ENCODE measurements at regions not wholly inside any gene's neighbourhood (a gene's known extent, or its start where the extent isn't known, plus 50 kb on each side); places are given as distances from the start of the nearest gene placed in this dataset.

- Histone ChIP-seq H3K27me3 (ENCODE audit: insufficient read depth, low read length, poor library complexity) (no peaks in the 10 kb centered on the region), H3K4me1 (ENCODE audit: insufficient read depth, low read length) (no peaks in the 10 kb centered on the region), H3K27ac (ENCODE audit: low read length) (no peak overlapping the region), H3K9me3 (ENCODE audit: insufficient read depth, low read length, severe bottlenecking) (no peaks in the 10 kb centered on the region), H3K4me3 (ENCODE audit: low read depth in 1 of 2, low read length in 2 of 2) (no peak overlapping the region), H3K79me2 (ENCODE audit: insufficient read depth, low read length) (no peaks in the 10 kb centered on the region), H2AFZ (ENCODE audit: low read depth, low read length) (no peak overlapping the region), H3K4me2 (ENCODE audit: insufficient read depth, low read length) (no peak overlapping the region), H3K9ac (ENCODE audit: low read depth, low read length) (no peak overlapping the region), H3K36me3 (ENCODE audit: insufficient read depth, low read length) (no peaks in the 10 kb centered on the region), H4K20me1 (ENCODE audit: insufficient read depth, low read length) (no peaks in the 10 kb centered on the region)
- no peak for DNase-seq
- TF ChIP-seq CTCF (IDR thresholded peaks at IDR 0.05; ENCODE audit: borderline replicate concordance, extremely low read depth, low read length, poor library complexity, severe bottlenecking) (peak; percentile 4), EZH2 (IDR thresholded peaks at IDR 0.05; ENCODE audit: borderline replicate concordance, low read depth, low read length, severe bottlenecking) (no peak)
- ATAC-seq (ENCODE audit: insufficient read depth, low read depth): no peak
Observed at GRCh38 chr6:151738960-151739359, 68.5 kb upstream of the ESR1 start.

GRCh38 chr6:151740820-151741219 is 66.7 kb upstream of the ESR1 start:
- TF ChIP-seq CTCF (IDR thresholded peaks at IDR 0.05; ENCODE audit: borderline replicate concordance, extremely low read depth, low read length, poor library complexity, severe bottlenecking) (no peak), EZH2 (IDR thresholded peaks at IDR 0.05; ENCODE audit: borderline replicate concordance, low read depth, low read length, severe bottlenecking) (no peak)
- Histone ChIP-seq H3K4me2 (ENCODE audit: insufficient read depth, low read length) (no peak overlapping the region), H3K27me3 (ENCODE audit: insufficient read depth, low read length, poor library complexity) (no peaks in the 10 kb centered on the region), H3K36me3 (ENCODE audit: insufficient read depth, low read length) (no peaks in the 10 kb centered on the region), H4K20me1 (ENCODE audit: insufficient read depth, low read length) (no peaks in the 10 kb centered on the region), H2AFZ (ENCODE audit: low read depth, low read length) (no peak overlapping the region), H3K27ac (ENCODE audit: low read length) (no peak overlapping the region), H3K79me2 (ENCODE audit: insufficient read depth, low read length) (no peaks in the 10 kb centered on the region), H3K9ac (ENCODE audit: low read depth, low read length) (no peak overlapping the region), H3K4me1 (ENCODE audit: insufficient read depth, low read length) (no peaks in the 10 kb centered on the region), H3K4me3 (ENCODE audit: low read depth in 1 of 2, low read length in 2 of 2) (no peak overlapping the region), H3K9me3 (ENCODE audit: insufficient read depth, low read length, severe bottlenecking) (no peaks in the 10 kb centered on the region)
- ATAC-seq (ENCODE audit: insufficient read depth, low read depth) (no peak), DNase-seq (no peak)

GRCh38 chr6:151747896-151748295 is 59.6 kb upstream of the ESR1 start:
- TF ChIP-seq CTCF (IDR thresholded peaks at IDR 0.05; ENCODE audit: borderline replicate concordance, extremely low read depth, low read length, poor library complexity, severe bottlenecking): no peak
- TF ChIP-seq EZH2 (IDR thresholded peaks at IDR 0.05; ENCODE audit: borderline replicate concordance, low read depth, low read length, severe bottlenecking): no peak
- Histone ChIP-seq H3K9me3 (ENCODE audit: insufficient read depth, low read length, severe bottlenecking) (no peaks in the 10 kb centered on the region), H3K36me3 (ENCODE audit: insufficient read depth, low read length) (no peaks in the 10 kb centered on the region), H3K4me1 (ENCODE audit: insufficient read depth, low read length) (no peaks in the 10 kb centered on the region), H3K27me3 (ENCODE audit: insufficient read depth, low read length, poor library complexity) (peaks cover 4% of the 10 kb centered on the region), H4K20me1 (ENCODE audit: insufficient read depth, low read length) (no peaks in the 10 kb centered on the region), H3K9ac (ENCODE audit: low read depth, low read length) (no peak overlapping the region), H2AFZ (ENCODE audit: low read depth, low read length) (no peak overlapping the region), H3K79me2 (ENCODE audit: insufficient read depth, low read length) (no peaks in the 10 kb centered on the region), H3K27ac (ENCODE audit: low read length) (no peak overlapping the region), H3K4me2 (ENCODE audit: insufficient read depth, low read length) (no peak overlapping the region), H3K4me3 (ENCODE audit: low read depth in 1 of 2, low read length in 2 of 2) (no peak overlapping the region)
- ATAC-seq (ENCODE audit: insufficient read depth, low read depth): no peak
- no peak for DNase-seq

- Histone ChIP-seq H3K4me2 (ENCODE audit: insufficient read depth, low read length) (no peak overlapping the region), H3K4me3 (ENCODE audit: low read depth in 1 of 2, low read length in 2 of 2) (no peak overlapping the region), H2AFZ (ENCODE audit: low read depth, low read length) (no peak overlapping the region), H4K20me1 (ENCODE audit: insufficient read depth, low read length) (no peaks in the 10 kb centered on the region), H3K27ac (ENCODE audit: low read length) (no peak overlapping the region), H3K9me3 (ENCODE audit: insufficient read depth, low read length, severe bottlenecking) (no peaks in the 10 kb centered on the region), H3K9ac (ENCODE audit: low read depth, low read length) (no peak overlapping the region), H3K27me3 (ENCODE audit: insufficient read depth, low read length, poor library complexity) (peaks cover 4% of the 10 kb centered on the region), H3K79me2 (ENCODE audit: insufficient read depth, low read length) (no peaks in the 10 kb centered on the region), H3K4me1 (ENCODE audit: insufficient read depth, low read length) (no peaks in the 10 kb centered on the region), H3K36me3 (ENCODE audit: insufficient read depth, low read length) (no peaks in the 10 kb centered on the region)
- ATAC-seq (ENCODE audit: insufficient read depth, low read depth): no peak
- no peak for TF ChIP-seq CTCF (IDR thresholded peaks at IDR 0.05; ENCODE audit: borderline replicate concordance, extremely low read depth, low read length, poor library complexity, severe bottlenecking)
- TF ChIP-seq EZH2 (IDR thresholded peaks at IDR 0.05; ENCODE audit: borderline replicate concordance, low read depth, low read length, severe bottlenecking): no peak
- DNase-seq: no peak
Observed at GRCh38 chr6:151749341-151749740, 58.1 kb upstream of the ESR1 start.

Data from DND-41 (cell line).